Effector memory CD4-positive, alpha-beta T cell (primary cell): ENCODE measurements at regions not wholly inside any gene's neighbourhood (a gene's known extent, or its start where the extent isn't known, plus 50 kb on each side); places are given as distances from the start of the nearest gene placed in this dataset.

Experiments used
- DNase-seq, 3 donors: peaks; one replicate each; pipeline ENCODE4 v3.0.0-alpha.2; 2020
- H3K27ac ChIP-seq: 2 replicates; pipeline ENCODE4 v1.7.0; 2013; ENCODE audit warnings: mild to moderate bottlenecking, low read length, moderate library complexity; ENCODE audit not compliant: insufficient read depth, poor library complexity, severe bottlenecking
- H3K27me3 ChIP-seq: replicated peaks from 2 replicates; pipeline ENCODE4 v1.7.0; 2013; ENCODE audit warnings: mild to moderate bottlenecking, low read length; ENCODE audit not compliant: insufficient read depth, control insufficient read depth, poor library complexity, severe bottlenecking
- H3K36me3 ChIP-seq: 2 replicates; pipeline ENCODE4 v1.7.0; 2013; ENCODE audit warnings: mild to moderate bottlenecking, low read length, moderate library complexity; ENCODE audit not compliant: control insufficient read depth, insufficient read depth
- H3K4me1 ChIP-seq: 2 replicates; pipeline ENCODE4 v1.7.0; 2013; ENCODE audit warnings: low read length, mild to moderate bottlenecking; ENCODE audit not compliant: control insufficient read depth, insufficient read depth, poor library complexity, severe bottlenecking
- H3K4me3 ChIP-seq: 2 replicates; pipeline ENCODE4 v1.7.0; 2013; ENCODE audit warnings: low read length, low read depth, mild to moderate bottlenecking; ENCODE audit not compliant: insufficient read depth, poor library complexity, severe bottlenecking
- H3K9me3 ChIP-seq: 2 replicates; pipeline ENCODE4 v1.7.0; 2013; ENCODE audit warnings: mild to moderate bottlenecking, low read length, moderate library complexity; ENCODE audit not compliant: control insufficient read depth

- H3K9me3 ChIP-seq: no peaks in the 10 kb centered on the region
Measured at GRCh38 chr15:94631608-94632007, 400.2 kb downstream of the MCTP2 start.

GRCh38 chr15:94638183-94638582 lies 406.8 kb downstream of the MCTP2 start:
- no peaks in the 10 kb centered on the region for H3K27me3 ChIP-seq
- DNase-seq: no peak
- no peaks in the 10 kb centered on the region for H3K9me3 ChIP-seq
- H3K36me3 ChIP-seq: no peaks in the 10 kb centered on the region
- no peaks in the 10 kb centered on the region for H3K4me1 ChIP-seq
- no peak overlapping the region for H3K27ac ChIP-seq
- no peak overlapping the region for H3K4me3 ChIP-seq

More at GRCh38 chr15:94631608-94632007, 400.2 kb downstream of the MCTP2 start:
- DNase-seq: no peak
- Histone ChIP-seq H3K27me3 (no peaks in the 10 kb centered on the region), H3K36me3 (no peaks in the 10 kb centered on the region), H3K4me1 (no peaks in the 10 kb centered on the region), H3K4me3 (no peak overlapping the region), H3K27ac (no peak overlapping the region)

GRCh38 chr15:94639701-94640100 lies 408.3 kb downstream of the MCTP2 start:
- Histone ChIP-seq H3K4me3 (no peak overlapping the region), H3K27ac (no peak overlapping the region), H3K36me3 (no peaks in the 10 kb centered on the region)

GRCh38 chr15:94644433-94644832 lies 413.1 kb downstream of the MCTP2 start:
- H3K27ac ChIP-seq: no peak overlapping the region
- H3K4me3 ChIP-seq: no peak overlapping the region
- no peaks in the 10 kb centered on the region for H3K4me1 ChIP-seq
- no peak for DNase-seq
- no peaks in the 10 kb centered on the region for H3K27me3 ChIP-seq
- H3K36me3 ChIP-seq: no peaks in the 10 kb centered on the region
- H3K9me3 ChIP-seq: no peaks in the 10 kb centered on the region

More at GRCh38 chr15:94639701-94640100, 408.3 kb downstream of the MCTP2 start:
- Histone ChIP-seq H3K9me3 (no peaks in the 10 kb centered on the region), H3K4me1 (no peaks in the 10 kb centered on the region), H3K27me3 (no peaks in the 10 kb centered on the region)
- DNase-seq: no peak

- Histone ChIP-seq H3K27ac (no peak overlapping the region), H3K27me3 (no peaks in the 10 kb centered on the region), H3K4me1 (no peaks in the 10 kb centered on the region), H3K4me3 (no peak overlapping the region), H3K36me3 (no peaks in the 10 kb centered on the region), H3K9me3 (no peaks in the 10 kb centered on the region)
- DNase-seq: no peak
Measured at GRCh38 chr15:94653071-94653470, 421.7 kb downstream of the MCTP2 start.

- no peaks in the 10 kb centered on the region for H3K4me1 ChIP-seq
- H3K27ac ChIP-seq: no peak overlapping the region
- no peak overlapping the region for H3K4me3 ChIP-seq
- no peaks in the 10 kb centered on the region for H3K36me3 ChIP-seq
- DNase-seq: no peak
- no peaks in the 10 kb centered on the region for H3K27me3 ChIP-seq
- H3K9me3 ChIP-seq: no peaks in the 10 kb centered on the region
Measured at GRCh38 chr15:94655249-94655880, 424.0 kb downstream of the MCTP2 start.

GRCh38 chr15:94665676-94666441 lies 434.5 kb downstream of the MCTP2 start:
- no peak overlapping the region for H3K27ac ChIP-seq
- H3K4me3 ChIP-seq: no peak overlapping the region
- H3K27me3 ChIP-seq: no peaks in the 10 kb centered on the region
- DNase-seq: no peak
- H3K4me1 ChIP-seq: no peaks in the 10 kb centered on the region
- no peaks in the 10 kb centered on the region for H3K36me3 ChIP-seq
- no peaks in the 10 kb centered on the region for H3K9me3 ChIP-seq

GRCh38 chr15:94666553-94666952 lies 435.2 kb downstream of the MCTP2 start:
- no peaks in the 10 kb centered on the region for H3K9me3 ChIP-seq
- H3K36me3 ChIP-seq: no peaks in the 10 kb centered on the region
- no peaks in the 10 kb centered on the region for H3K27me3 ChIP-seq
- H3K4me1 ChIP-seq: no peaks in the 10 kb centered on the region
- no peak overlapping the region for H3K27ac ChIP-seq
- DNase-seq: no peak
- H3K4me3 ChIP-seq: no peak overlapping the region

- H3K9me3 ChIP-seq: no peaks in the 10 kb centered on the region
- no peaks in the 10 kb centered on the region for H3K4me1 ChIP-seq
- DNase-seq: no peak
- no peaks in the 10 kb centered on the region for H3K27me3 ChIP-seq
- H3K36me3 ChIP-seq: no peaks in the 10 kb centered on the region
- H3K4me3 ChIP-seq: no peak overlapping the region
- H3K27ac ChIP-seq: no peak overlapping the region
Measured at GRCh38 chr15:94667109-94667508, 435.7 kb downstream of the MCTP2 start.

GRCh38 chr15:94670438-94671034 lies 439.2 kb downstream of the MCTP2 start:
- Histone ChIP-seq H3K27me3 (no peaks in the 10 kb centered on the region), H3K9me3 (no peaks in the 10 kb centered on the region), H3K27ac (no peak overlapping the region), H3K36me3 (no peaks in the 10 kb centered on the region), H3K4me1 (no peaks in the 10 kb centered on the region), H3K4me3 (no peak overlapping the region)
- no peak for DNase-seq
